ENCODE measurements at regions not wholly inside any gene's neighbourhood (a gene's known extent, or its start where the extent isn't known, plus 50 kb on each side); places are given as distances from the start of the nearest gene placed in this dataset.
A peak's percentile ranks its signal among the peaks of the same experiment; 100 is the strongest.

GRCh38 chr2:160561551-160562295 lies 68.1 kb upstream of the RBMS1 start:
- H3K9me3 ChIP-seq: peaks cover 0 to 5% (median 0%) of the 10 kb centered on the region in 3 donors
- H3K27ac ChIP-seq: peak overlapping the region in 3 of 4 donors; percentile 9 to 26 (median 26)
- no peaks in the 10 kb centered on the region for H3K36me3 ChIP-seq
- H3K4me1 ChIP-seq: peaks cover 0 to 16% (median 0%) of the 10 kb centered on the region in 3 donors
- no peak for DNase-seq
- 27 to 48% methylated on average over 3 to 4 of the region's 4 CpGs for WGBS, 2 donors
- no peak overlapping the region for H3K4me3 ChIP-seq
- no peaks in the 10 kb centered on the region for H3K27me3 ChIP-seq
- intact Hi-C loops (cut with DNase I): no loop called here
- no peak for TF ChIP-seq POLR2A (IDR thresholded peaks at IDR 0.05)
- TF ChIP-seq CTCF (IDR thresholded peaks at IDR 0.05): no peak

GRCh38 chr2:160562730-160563129 lies 69.1 kb upstream of the RBMS1 start:
- H3K4me1 ChIP-seq: peaks cover 0 to 16% (median 0%) of the 10 kb centered on the region in 3 donors
- no peaks in the 10 kb centered on the region for H3K9me3 ChIP-seq
- no peaks in the 10 kb centered on the region for H3K36me3 ChIP-seq
- intact Hi-C loops (cut with DNase I): no loop called here
- no peak overlapping the region for H3K4me3 ChIP-seq
- no peak for DNase-seq
- no peaks in the 10 kb centered on the region for H3K27me3 ChIP-seq
- 72 to 78% methylated on average over 2 of the region's 2 CpGs for WGBS, 2 donors
- H3K27ac ChIP-seq: no peak overlapping the region
- TF ChIP-seq CTCF (IDR thresholded peaks at IDR 0.05) (no peak), POLR2A (IDR thresholded peaks at IDR 0.05) (no peak)

GRCh38 chr2:160564591-160564990 lies 71.0 kb upstream of the RBMS1 start:
- H3K4me3 ChIP-seq: no peak overlapping the region
- no peak for TF ChIP-seq CTCF (IDR thresholded peaks at IDR 0.05)
- no peak for TF ChIP-seq POLR2A (IDR thresholded peaks at IDR 0.05)
- H3K36me3 ChIP-seq: no peaks in the 10 kb centered on the region
- no peak for DNase-seq
- H3K27me3 ChIP-seq: no peaks in the 10 kb centered on the region
- H3K27ac ChIP-seq: no peak overlapping the region
- H3K4me1 ChIP-seq: peaks cover 0 to 16% (median 0%) of the 10 kb centered on the region in 3 donors
- H3K9me3 ChIP-seq: no peaks in the 10 kb centered on the region
- intact Hi-C loops (cut with DNase I): no loop called here

GRCh38 chr2:160565099-160565845 lies 71.7 kb upstream of the RBMS1 start:
- 75 to 81% methylated on average over 3 of the region's 3 CpGs for WGBS, 2 donors

More at GRCh38 chr2:160565099-160565845, 71.7 kb upstream of the RBMS1 start:
- no peak for DNase-seq
- Histone ChIP-seq H3K4me3 (no peak overlapping the region), H3K9me3 (no peaks in the 10 kb centered on the region), H3K4me1 (peaks cover 0 to 16% (median 0%) of the 10 kb centered on the region in 3 donors), H3K36me3 (no peaks in the 10 kb centered on the region), H3K27ac (no peak overlapping the region), H3K27me3 (no peaks in the 10 kb centered on the region)
- intact Hi-C loops (cut with DNase I): no loop called here
- TF ChIP-seq CTCF (IDR thresholded peaks at IDR 0.05): no peak

Data from esophagus squamous epithelium (tissue), 5 donors.